B cell (primary cell): ENCODE measurements at regions not wholly inside any gene's neighbourhood (a gene's known extent, or its start where the extent isn't known, plus 50 kb on each side); places are given as distances from the start of the nearest gene placed in this dataset.

Source experiments
- ATAC-seq: fragments of 200-7000 bp; cut with Tn5 transposase; one replicate; pipeline ENCODE4 v1.10.0; 2021; ENCODE audit warnings: low read depth, mild to moderate bottlenecking, moderate number of reproducible peaks, moderate library complexity
- CTCF ChIA-PET: fragments of 350-600 bp; sonication (Branson Sonifier 250); formaldehyde crosslinking; loops from one replicate; lab custom pipeline; 2021; ENCODE audit warnings: antibody characterized with exemption, inconsistent platforms; lab: Charles Lee
- POLR2A ChIA-PET: fragments of 350-600 bp; sonication (Branson Sonifier 250); formaldehyde crosslinking; loops from one replicate; lab custom pipeline; 2021; ENCODE audit warnings: antibody characterized with exemption; lab: Charles Lee
- DNase-seq: peaks from one replicate; pipeline ENCODE4 v3.0.0; 2013
- H2AFZ ChIP-seq: 2 replicates; pipeline ENCODE4 v1.6.1; 2012; ENCODE audit warnings: mild to moderate bottlenecking, low read depth, low read length; ENCODE audit not compliant: insufficient read depth, poor library complexity, severe bottlenecking
- H3K27ac ChIP-seq, 2 donors: 1 replicate in 1 of 2; 2 replicates in 1 of 2; pipeline ENCODE4 v1.5.1; 2012 to 2013; ENCODE audit warnings: low read length in 2 of 2, mild to moderate bottlenecking in 2 of 2, moderate library complexity in 1 of 2
- H3K27me3 ChIP-seq, 4 experiments: fragments of 200-600 bp in 1 of 4; sonication (generic) in 1 of 4; replicated peaks in 1 of 4; 1 replicate in 2 of 4; 2 replicates in 2 of 4; pipeline versions ENCODE4 v1.6.1 to v1.7.0; 2013 to 2016; ENCODE audit warnings: low read length in 3 of 4, mild to moderate bottlenecking in 2 of 4, mixed read lengths in 1 of 4, moderate library complexity in 1 of 4; ENCODE audit not compliant: insufficient read depth in 4 of 4, control insufficient read depth in 3 of 4; ENCODE audit errors: control extremely low read depth in 1 of 4
- H3K36me3 ChIP-seq, 2 experiments: replicated peaks in 1 of 2; 1 replicate in 1 of 2; 2 replicates in 1 of 2; pipeline versions ENCODE4 v1.6.1 to v1.7.1; 2013; ENCODE audit warnings: low read length in 1 of 2; ENCODE audit not compliant: insufficient read depth in 2 of 2, control insufficient read depth in 1 of 2; ENCODE audit errors: control extremely low read depth in 1 of 2, extremely low read depth in 1 of 2
- H3K4me1 ChIP-seq, 2 donors: fragments of 200-600 bp in 1 of 2; sonication (generic) in 1 of 2; 1 replicate in 1 of 2; 2 replicates in 1 of 2; pipeline versions ENCODE4 v1.5.1 to v1.6.1; 2013 to 2017; ENCODE audit warnings: low read length in 2 of 2; ENCODE audit not compliant: control insufficient read depth in 2 of 2, insufficient read depth in 2 of 2
- H3K4me2 ChIP-seq: replicated peaks from 2 replicates; pipeline ENCODE3; 2012; ENCODE audit warnings: mild to moderate bottlenecking, low read depth, low read length; ENCODE audit not compliant: poor library complexity, severe bottlenecking
- H3K4me3 ChIP-seq, 5 experiments: fragments of 200-600 bp in 1 of 5; sonication (generic) in 1 of 5; 1 replicate in 3 of 5; 2 replicates in 2 of 5; pipeline versions ENCODE4 v1.5.1 to v1.7.0; 2011 to 2016; ENCODE audit warnings: low read length in 4 of 5, mild to moderate bottlenecking in 4 of 5, low read depth in 2 of 5, control low read depth in 1 of 5, moderate library complexity in 1 of 5; ENCODE audit not compliant: insufficient read depth in 1 of 5; ENCODE audit errors: control extremely low read depth in 1 of 5, extremely low read depth in 1 of 5
- H3K79me2 ChIP-seq: fragments of 200-600 bp; sonication (generic); one replicate; pipeline ENCODE4 v1.6.0; 2016; ENCODE audit warnings: low read length; ENCODE audit not compliant: control insufficient read depth, insufficient read depth
- H3K9ac ChIP-seq: fragments of 200-600 bp; sonication (generic); 2 replicates; pipeline ENCODE4 v1.6.1; 2017; ENCODE audit warnings: mild to moderate bottlenecking, low read length, moderate library complexity
- H3K9me3 ChIP-seq, 3 donors: one replicate each; pipeline versions ENCODE4 v1.6.1 to v1.7.1; 2013; ENCODE audit warnings: low read length in 2 of 3; ENCODE audit not compliant: control insufficient read depth in 2 of 3, insufficient read depth in 1 of 3; ENCODE audit errors: control extremely low read depth in 1 of 3
- H4K20me1 ChIP-seq: 2 replicates; pipeline ENCODE4 v1.6.0; 2012; ENCODE audit warnings: mild to moderate bottlenecking, low read length; ENCODE audit not compliant: insufficient read depth, control insufficient read depth, poor library complexity, severe bottlenecking
- H3K27ac Mint-ChIP-seq: one replicate; pipeline ENCODE4 v1.8.0; 2021; ENCODE audit warnings: mixed read lengths
- H3K27me3 Mint-ChIP-seq: one replicate; pipeline ENCODE4 v1.8.0; 2021; ENCODE audit warnings: mixed read lengths
- H3K4me1 Mint-ChIP-seq: one replicate; pipeline ENCODE4 v1.8.0; 2021; ENCODE audit warnings: mixed read lengths
- H3K4me3 Mint-ChIP-seq: one replicate; pipeline ENCODE4 v1.8.0; 2021; ENCODE audit warnings: mixed read lengths
- H3K9me3 Mint-ChIP-seq: one replicate; pipeline ENCODE4 v1.8.0; 2022; ENCODE audit warnings: mixed read lengths; ENCODE audit not compliant: insufficient read depth
- EZH2 ChIP-seq: IDR thresholded peaks from 2 replicates; pipeline ENCODE4 v1.6.1; 2012; ENCODE audit warnings: borderline replicate concordance, low read depth, mild to moderate bottlenecking, moderate library complexity, low read length; ENCODE audit not compliant: insufficient read depth, poor library complexity, severe bottlenecking
- WGBS: methylation state at CpG from one replicate; pipeline ENCODE4 v1.1.5; 2013; ENCODE audit warnings: missing lambda C conversion rate; ENCODE audit not compliant: insufficient coverage; 5-methylcytosine and 5-hydroxymethylcytosine counted together
- intact Hi-C: fragments of 100-400 bp; cut with micrococcal nuclease; formaldehyde crosslinking; loops from one replicate; pipeline ENCODE4 v1.10.0; 2022
- TF ChIP-seq, protein P1 (sequence below): fragments of 200-600 bp; IDR thresholded peaks from one replicate; pipeline ENCODE4 v1.8.0; 2022; ENCODE audit warnings: antibody characterized with exemption, mild to moderate bottlenecking

DNA sequence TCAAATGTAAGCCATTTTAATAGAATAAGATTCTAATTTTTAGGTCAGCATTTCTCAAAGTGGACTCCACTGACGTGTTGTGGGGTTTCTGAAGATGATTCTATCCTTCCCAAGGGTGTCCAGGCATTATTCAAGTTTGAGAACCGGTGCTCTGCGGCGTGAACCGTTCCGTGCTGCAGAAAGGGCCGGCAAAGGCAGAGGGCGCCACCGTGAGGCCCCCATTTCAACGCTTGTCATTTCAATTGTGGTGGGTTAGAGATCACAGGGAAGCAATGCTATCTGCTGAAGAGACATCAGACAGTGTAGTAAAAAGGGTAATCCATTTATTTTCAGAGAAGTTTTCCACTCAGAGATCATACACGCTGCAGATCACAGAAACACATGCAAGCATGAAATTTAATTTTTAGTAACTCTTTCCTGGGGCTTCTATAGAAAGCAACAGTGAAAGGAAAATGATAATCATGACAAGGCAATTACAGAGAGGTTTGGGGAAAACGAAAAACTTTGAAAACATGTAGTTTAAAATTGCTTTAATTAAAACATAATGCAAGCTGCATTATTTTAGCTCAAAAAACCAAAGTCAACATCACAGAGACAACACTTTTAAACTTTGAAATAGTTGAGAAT is 201.7 kb downstream of the EXOC5 start:
- Mint-ChIP-seq H3K27ac (no peak overlapping the region), H3K27me3 (peaks cover 33% of the 10 kb centered on the region), H3K4me1 (peaks cover 3% of the 10 kb centered on the region), H3K4me3 (no peak overlapping the region), H3K9me3 (no peaks in the 10 kb centered on the region)
- Histone ChIP-seq H3K27me3 (peaks cover 0 to 9% (median 1%) of the 10 kb centered on the region in 4 experiments), H3K4me3 (no peak overlapping the region), H3K36me3 (no peaks in the 10 kb centered on the region), H2AFZ (no peak overlapping the region), H3K4me2 (no peak overlapping the region), H3K9me3 (no peaks in the 10 kb centered on the region), H3K79me2 (no peaks in the 10 kb centered on the region), H4K20me1 (no peaks in the 10 kb centered on the region), H3K9ac (no peak overlapping the region), H3K27ac (no peak overlapping the region), H3K4me1 (no peaks in the 10 kb centered on the region)
- POLR2A ChIA-PET, result no interaction called here
- ATAC-seq (no peak), DNase-seq (peak; percentile 38)
- CTCF ChIA-PET, result interaction anchor here (1.1 to 1.4 kb wide), 2 partner anchors 9 to 576 kb away, joined by 3 read pairs; no protein-coding TSS in a partner anchor
- TF ChIP-seq, protein P1, sequence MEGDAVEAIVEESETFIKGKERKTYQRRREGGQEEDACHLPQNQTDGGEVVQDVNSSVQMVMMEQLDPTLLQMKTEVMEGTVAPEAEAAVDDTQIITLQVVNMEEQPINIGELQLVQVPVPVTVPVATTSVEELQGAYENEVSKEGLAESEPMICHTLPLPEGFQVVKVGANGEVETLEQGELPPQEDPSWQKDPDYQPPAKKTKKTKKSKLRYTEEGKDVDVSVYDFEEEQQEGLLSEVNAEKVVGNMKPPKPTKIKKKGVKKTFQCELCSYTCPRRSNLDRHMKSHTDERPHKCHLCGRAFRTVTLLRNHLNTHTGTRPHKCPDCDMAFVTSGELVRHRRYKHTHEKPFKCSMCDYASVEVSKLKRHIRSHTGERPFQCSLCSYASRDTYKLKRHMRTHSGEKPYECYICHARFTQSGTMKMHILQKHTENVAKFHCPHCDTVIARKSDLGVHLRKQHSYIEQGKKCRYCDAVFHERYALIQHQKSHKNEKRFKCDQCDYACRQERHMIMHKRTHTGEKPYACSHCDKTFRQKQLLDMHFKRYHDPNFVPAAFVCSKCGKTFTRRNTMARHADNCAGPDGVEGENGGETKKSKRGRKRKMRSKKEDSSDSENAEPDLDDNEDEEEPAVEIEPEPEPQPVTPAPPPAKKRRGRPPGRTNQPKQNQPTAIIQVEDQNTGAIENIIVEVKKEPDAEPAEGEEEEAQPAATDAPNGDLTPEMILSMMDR, result peak; percentile 71
- no peak for TF ChIP-seq EZH2
- WGBS, result 9% methylated on average over 9 of the region's 12 CpGs
- intact Hi-C loops, result loop anchor here (2.0 to 5.0 kb wide), 2 partner anchors 405 to 576 kb away; no protein-coding TSS in a partner anchor

DNA sequence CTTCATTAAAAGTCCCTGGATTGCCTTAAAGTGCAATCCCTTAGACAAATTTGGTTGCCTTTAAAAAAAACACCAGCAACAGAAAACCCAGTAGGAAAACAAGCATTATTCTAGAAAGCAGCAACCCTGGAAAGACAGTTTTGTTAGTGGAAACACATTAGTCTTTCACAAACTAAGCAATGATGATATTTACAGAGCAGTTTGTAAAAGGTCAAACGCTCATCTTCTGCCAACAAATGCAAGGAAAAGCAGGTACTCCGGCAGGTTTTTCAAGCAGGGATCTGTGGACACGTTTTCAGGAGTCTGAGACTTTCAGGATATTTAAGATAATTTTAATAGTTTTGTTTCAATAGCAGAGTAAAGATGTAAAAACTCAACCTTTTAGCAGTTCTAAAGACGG is 202.2 kb downstream of the EXOC5 start:
- no peak overlapping the region for H3K9ac ChIP-seq
- no peak overlapping the region for H3K4me2 ChIP-seq
- intact Hi-C loops, result loop anchor here (2.0 to 5.0 kb wide), 2 partner anchors 404 to 576 kb away; no protein-coding TSS in a partner anchor
- Mint-ChIP-seq H3K27ac (no peak overlapping the region), H3K9me3 (no peaks in the 10 kb centered on the region), H3K27me3 (peaks cover 35% of the 10 kb centered on the region), H3K4me3 (no peak overlapping the region), H3K4me1 (peaks cover 3% of the 10 kb centered on the region)
- TF ChIP-seq, protein P1, result no peak
- no peak for TF ChIP-seq EZH2
- no peaks in the 10 kb centered on the region for H4K20me1 ChIP-seq
- no peaks in the 10 kb centered on the region for H3K9me3 ChIP-seq
- ChIA-PET CTCF (no interaction called here), POLR2A (no interaction called here)
- no peak overlapping the region for H2AFZ ChIP-seq
- H3K27ac ChIP-seq, result no peak overlapping the region
- no peaks in the 10 kb centered on the region for H3K79me2 ChIP-seq
- no peak for DNase-seq
- peaks cover 0 to 9% (median 1%) of the 10 kb centered on the region in 4 experiments for H3K27me3 ChIP-seq
- no peaks in the 10 kb centered on the region for H3K36me3 ChIP-seq
- no peak overlapping the region for H3K4me3 ChIP-seq
- H3K4me1 ChIP-seq, result no peaks in the 10 kb centered on the region
- ATAC-seq, result no peak
- no CpG with 5 or more reads among the region's 4 CpGs for WGBS
